ENCODE measurements at regions not wholly inside any gene's neighbourhood (a gene's known extent, or its start where the extent isn't known, plus 50 kb on each side); places are given as distances from the start of the nearest gene placed in this dataset.

GRCh38 chr11:42098075-42098474, 638.6 kb upstream of the LRRC4C start:
- POLR2A ChIA-PET, result no interaction called here
- Histone ChIP-seq H4K20me1 (ENCODE audit: insufficient read depth, low read length) (no peaks in the 10 kb centered on the region), H3K27me3 (ENCODE audit: control insufficient read depth in 1 of 2, insufficient read depth in 2 of 2, low read length in 2 of 2) (no peaks in the 10 kb centered on the region), H3K9ac (ENCODE audit: insufficient read depth, low read depth, low read length) (no peak overlapping the region), H3K4me2 (ENCODE audit: low read depth, low read length) (no peak overlapping the region), H3K79me2 (ENCODE audit: insufficient read depth, low read length) (no peaks in the 10 kb centered on the region), H3K36me3 (replicated peaks in 1 of 2; ENCODE audit: control insufficient read depth in 1 of 2, insufficient read depth in 2 of 2, low read length in 2 of 2) (no peaks in the 10 kb centered on the region), H3K4me1 (ENCODE audit: insufficient read depth, low read length) (no peaks in the 10 kb centered on the region), H3K27ac (ENCODE audit: extremely low read length, insufficient read depth, low read length) (no peak overlapping the region), H3K9me3 (ENCODE audit: low read length) (peaks cover 94% of the 10 kb centered on the region), H3K4me3 (replicated peaks in 1 of 3; ENCODE audit: insufficient read depth in 1 of 3, low read depth in 2 of 3, low read length in 3 of 3) (no peak overlapping the region), H2AFZ (ENCODE audit: low read length) (no peak overlapping the region)
- WGBS (ENCODE audit: low lambda C conversion rate), result 10% methylated on average over 1 of the region's 1 CpG
- intact Hi-C loops (cut with micrococcal nuclease; ENCODE audit: unreplicated experiment), result no loop called here
- in situ Hi-C loops (cut with HindIII; ENCODE audit: extremely low pct_ligation_motif_present, low pct_unique_long_range_greater_than_20kb), result no loop called here
- no TSS peak for BruUV-seq (replicated peaks)
- ATAC-seq (no peak), FAIRE-seq (no peak), DNase-seq (ENCODE audit: low spot score) (no peak)
- TF ChIP-seq HOXA5 (CRISPR knock-in tag; IDR thresholded peaks at IDR 0.05) (no peak), KMT2B (CRISPR knock-in tag; IDR thresholded peaks at IDR 0.05) (no peak), SIX1 (CRISPR knock-in tag; IDR thresholded peaks at IDR 0.05; ENCODE audit: borderline replicate concordance) (no peak), MAFK (conservative IDR thresholded peaks at IDR 0.05 in 1 of 2, IDR thresholded peaks at IDR 0.05 in 1 of 2; ENCODE audit: low read length in 2 of 2) (no peak), ZNF205 (CRISPR knock-in tag; IDR thresholded peaks at IDR 0.05) (no peak), ZNF737 (CRISPR knock-in tag; IDR thresholded peaks at IDR 0.05; ENCODE audit: borderline replicate concordance) (no peak), NR2C2 (CRISPR knock-in tag; IDR thresholded peaks at IDR 0.05; ENCODE audit: borderline replicate concordance) (no peak)
- TF ChIP-seq, protein P1, sequence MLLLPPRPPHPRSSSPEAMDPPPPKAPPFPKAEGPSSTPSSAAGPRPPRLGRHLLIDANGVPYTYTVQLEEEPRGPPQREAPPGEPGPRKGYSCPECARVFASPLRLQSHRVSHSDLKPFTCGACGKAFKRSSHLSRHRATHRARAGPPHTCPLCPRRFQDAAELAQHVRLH (CRISPR knock-in tag; IDR thresholded peaks at IDR 0.05; ENCODE audit: borderline replicate concordance, low read depth), result no peak
- TF ChIP-seq, protein P2, sequence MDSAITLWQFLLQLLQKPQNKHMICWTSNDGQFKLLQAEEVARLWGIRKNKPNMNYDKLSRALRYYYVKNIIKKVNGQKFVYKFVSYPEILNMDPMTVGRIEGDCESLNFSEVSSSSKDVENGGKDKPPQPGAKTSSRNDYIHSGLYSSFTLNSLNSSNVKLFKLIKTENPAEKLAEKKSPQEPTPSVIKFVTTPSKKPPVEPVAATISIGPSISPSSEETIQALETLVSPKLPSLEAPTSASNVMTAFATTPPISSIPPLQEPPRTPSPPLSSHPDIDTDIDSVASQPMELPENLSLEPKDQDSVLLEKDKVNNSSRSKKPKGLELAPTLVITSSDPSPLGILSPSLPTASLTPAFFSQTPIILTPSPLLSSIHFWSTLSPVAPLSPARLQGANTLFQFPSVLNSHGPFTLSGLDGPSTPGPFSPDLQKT (CRISPR knock-in tag; IDR thresholded peaks at IDR 0.05; ENCODE audit: borderline replicate concordance), result no peak
- TF ChIP-seq, protein P3, sequence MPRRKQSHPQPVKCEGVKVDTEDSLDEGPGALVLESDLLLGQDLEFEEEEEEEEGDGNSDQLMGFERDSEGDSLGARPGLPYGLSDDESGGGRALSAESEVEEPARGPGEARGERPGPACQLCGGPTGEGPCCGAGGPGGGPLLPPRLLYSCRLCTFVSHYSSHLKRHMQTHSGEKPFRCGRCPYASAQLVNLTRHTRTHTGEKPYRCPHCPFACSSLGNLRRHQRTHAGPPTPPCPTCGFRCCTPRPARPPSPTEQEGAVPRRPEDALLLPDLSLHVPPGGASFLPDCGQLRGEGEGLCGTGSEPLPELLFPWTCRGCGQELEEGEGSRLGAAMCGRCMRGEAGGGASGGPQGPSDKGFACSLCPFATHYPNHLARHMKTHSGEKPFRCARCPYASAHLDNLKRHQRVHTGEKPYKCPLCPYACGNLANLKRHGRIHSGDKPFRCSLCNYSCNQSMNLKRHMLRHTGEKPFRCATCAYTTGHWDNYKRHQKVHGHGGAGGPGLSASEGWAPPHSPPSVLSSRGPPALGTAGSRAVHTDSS (CRISPR knock-in tag; conservative IDR thresholded peaks at IDR 0.05), result no peak
- TF ChIP-seq, protein P4, sequence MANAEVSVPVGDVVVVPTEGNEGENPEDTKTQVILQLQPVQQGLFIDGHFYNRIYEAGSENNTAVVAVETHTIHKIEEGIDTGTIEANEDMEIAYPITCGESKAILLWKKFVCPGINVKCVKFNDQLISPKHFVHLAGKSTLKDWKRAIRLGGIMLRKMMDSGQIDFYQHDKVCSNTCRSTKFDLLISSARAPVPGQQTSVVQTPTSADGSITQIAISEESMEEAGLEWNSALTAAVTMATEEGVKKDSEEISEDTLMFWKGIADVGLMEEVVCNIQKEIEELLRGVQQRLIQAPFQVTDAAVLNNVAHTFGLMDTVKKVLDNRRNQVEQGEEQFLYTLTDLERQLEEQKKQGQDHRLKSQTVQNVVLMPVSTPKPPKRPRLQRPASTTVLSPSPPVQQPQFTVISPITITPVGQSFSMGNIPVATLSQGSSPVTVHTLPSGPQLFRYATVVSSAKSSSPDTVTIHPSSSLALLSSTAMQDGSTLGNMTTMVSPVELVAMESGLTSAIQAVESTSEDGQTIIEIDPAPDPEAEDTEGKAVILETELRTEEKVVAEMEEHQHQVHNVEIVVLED (CRISPR knock-in tag; IDR thresholded peaks at IDR 0.05; ENCODE audit: borderline replicate concordance), result no peak
- CTCF ChIA-PET (ENCODE audit: low intra/inter-chr PET ratio, low total read pairs), result no interaction called here
